ENCODE measurements at regions not wholly inside any gene's neighbourhood (a gene's known extent, or its start where the extent isn't known, plus 50 kb on each side); places are given as distances from the start of the nearest gene placed in this dataset.

DNA sequence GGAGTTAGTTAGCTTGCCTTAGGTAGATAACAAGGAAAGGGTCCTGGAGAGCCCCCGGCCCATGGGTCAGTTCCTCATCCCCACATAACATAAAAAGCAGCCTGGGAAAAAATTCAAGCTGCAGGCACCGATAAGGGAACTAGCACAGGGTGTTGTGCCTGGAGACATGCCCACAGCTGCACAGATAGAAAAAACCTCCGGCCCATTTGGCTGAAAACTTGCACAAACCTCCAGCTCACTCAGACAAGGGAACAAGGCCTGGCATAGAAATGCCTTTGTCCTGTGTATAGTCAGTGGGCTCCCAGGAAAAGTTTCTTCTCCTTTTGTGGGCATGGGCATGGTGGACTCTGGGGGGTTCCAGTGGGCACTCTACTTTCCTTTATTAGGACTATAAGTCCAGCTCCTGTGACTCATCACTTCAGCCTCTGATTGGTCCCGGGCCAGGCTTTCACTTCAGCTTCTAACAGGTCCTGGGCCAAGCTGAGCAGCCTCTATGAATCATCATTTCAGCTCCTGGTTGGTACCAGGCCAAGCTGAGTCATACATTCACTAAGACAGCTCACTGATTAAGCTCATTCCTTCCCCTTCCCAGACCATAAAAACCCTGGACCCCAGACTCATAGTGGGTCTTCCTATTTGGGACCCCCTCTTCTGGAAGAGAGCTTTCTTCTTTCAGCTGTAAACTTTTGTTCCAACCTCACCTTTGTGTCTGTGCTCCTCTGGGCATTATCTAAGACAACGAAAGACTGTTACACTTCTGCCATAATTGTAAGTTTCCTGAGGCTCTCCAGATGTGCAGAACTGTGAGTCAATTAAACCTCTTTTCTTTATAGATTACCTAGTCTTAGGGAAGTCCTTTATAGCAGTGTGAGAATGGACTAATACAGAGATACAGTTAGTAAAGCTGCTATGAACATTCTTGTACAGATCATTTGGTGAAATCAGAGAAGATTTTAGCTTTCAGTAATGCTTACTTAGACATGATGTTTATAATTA is 348.0 kb upstream of the DPPA4 start:
- ATAC-seq (no peak), FAIRE-seq (no peak), DNase-seq (ENCODE audit: extremely low read depth in 1 of 4, low spot score in 3 of 4) (no peak)
- Histone ChIP-seq H4K20me1 (replicated peaks; ENCODE audit: control insufficient read depth, insufficient read depth, low read length) (no peaks in the 10 kb centered on the region), H3K27ac (ENCODE audit: extremely low read depth, low read depth, low read length) (no peak overlapping the region), H3K4me2 (ENCODE audit: insufficient read depth, low read length) (no peak overlapping the region), H3K4me3 (no peak overlapping the region), H2AFZ (ENCODE audit: low read depth, low read length) (no peak overlapping the region), H3K9me3 (replicated peaks; ENCODE audit: control insufficient read depth, insufficient read depth, low read depth, low read length) (no peaks in the 10 kb centered on the region), H3K79me2 (ENCODE audit: control insufficient read depth, insufficient read depth, low read length) (no peaks in the 10 kb centered on the region), H3K9me1 (ENCODE audit: control insufficient read depth, insufficient read depth, low read length) (no peaks in the 10 kb centered on the region), H3K9ac (ENCODE audit: insufficient read depth in 1 of 2, low read depth in 2 of 2, low read length in 2 of 2) (no peak overlapping the region), H3K27me3 (ENCODE audit: control insufficient read depth in 2 of 2, insufficient read depth in 2 of 2, low read length in 2 of 2) (no peaks in the 10 kb centered on the region), H3K4me1 (replicated peaks in 1 of 2; ENCODE audit: control insufficient read depth in 2 of 2, insufficient read depth in 2 of 2, low read length in 2 of 2) (no peaks in the 10 kb centered on the region), H3K36me3 (ENCODE audit: control insufficient read depth, insufficient read depth, low read length) (no peaks in the 10 kb centered on the region)
- ChIA-PET CTCF (ENCODE audit: low intra/inter-chr PET ratio) (no interaction called here), POLR2A (no interaction called here)
- in situ Hi-C loops (cut with MboI): no loop called here
- BruUV-seq (replicated peaks): no TSS peak
- 0% methylated on average over 5 of the region's 5 CpGs for WGBS (ENCODE audit: insufficient coverage, low coverage, missing lambda C conversion rate)
- intact Hi-C loops (cut with micrococcal nuclease): no loop called here
- TF ChIP-seq SIRT6 (IDR thresholded peaks at IDR 0.05; ENCODE audit: low read depth, low read length) (no peak), TEAD2 (tag; IDR thresholded peaks at IDR 0.05) (no peak), XRCC4 (IDR thresholded peaks at IDR 0.05; ENCODE audit: extremely low read depth, insufficient read depth, insufficient read length) (no peak), EHMT2 (IDR thresholded peaks at IDR 0.05) (no peak), ILK (tag; IDR thresholded peaks at IDR 0.05; ENCODE audit: borderline replicate concordance, low read depth) (no peak), SP2 (IDR thresholded peaks at IDR 0.05; ENCODE audit: extremely low read depth, low read depth, low read length, poor library complexity, severe bottlenecking) (no peak), ZNF77 (CRISPR knock-in tag; IDR thresholded peaks at IDR 0.05) (no peak)
- TF ChIP-seq, protein P1, sequence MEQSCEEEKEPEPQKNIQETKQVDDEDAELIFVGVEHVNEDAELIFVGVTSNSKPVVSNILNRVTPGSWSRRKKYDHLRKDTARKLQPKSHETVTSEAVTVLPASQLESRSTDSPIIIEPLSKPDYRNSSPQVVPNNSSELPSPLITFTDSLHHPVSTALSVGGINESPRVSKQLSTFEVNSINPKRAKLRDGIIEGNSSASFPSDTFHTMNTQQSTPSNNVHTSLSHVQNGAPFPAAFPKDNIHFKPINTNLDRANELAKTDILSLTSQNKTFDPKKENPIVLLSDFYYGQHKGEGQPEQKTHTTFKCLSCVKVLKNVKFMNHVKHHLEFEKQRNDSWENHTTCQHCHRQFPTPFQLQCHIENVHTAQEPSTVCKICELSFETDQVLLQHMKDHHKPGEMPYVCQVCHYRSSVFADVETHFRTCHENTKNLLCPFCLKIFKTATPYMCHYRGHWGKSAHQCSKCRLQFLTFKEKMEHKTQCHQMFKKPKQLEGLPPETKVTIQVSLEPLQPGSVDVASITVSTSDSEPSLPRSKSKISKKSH (CRISPR knock-in tag; IDR thresholded peaks at IDR 0.05): no peak
- TF ChIP-seq, protein P2, sequence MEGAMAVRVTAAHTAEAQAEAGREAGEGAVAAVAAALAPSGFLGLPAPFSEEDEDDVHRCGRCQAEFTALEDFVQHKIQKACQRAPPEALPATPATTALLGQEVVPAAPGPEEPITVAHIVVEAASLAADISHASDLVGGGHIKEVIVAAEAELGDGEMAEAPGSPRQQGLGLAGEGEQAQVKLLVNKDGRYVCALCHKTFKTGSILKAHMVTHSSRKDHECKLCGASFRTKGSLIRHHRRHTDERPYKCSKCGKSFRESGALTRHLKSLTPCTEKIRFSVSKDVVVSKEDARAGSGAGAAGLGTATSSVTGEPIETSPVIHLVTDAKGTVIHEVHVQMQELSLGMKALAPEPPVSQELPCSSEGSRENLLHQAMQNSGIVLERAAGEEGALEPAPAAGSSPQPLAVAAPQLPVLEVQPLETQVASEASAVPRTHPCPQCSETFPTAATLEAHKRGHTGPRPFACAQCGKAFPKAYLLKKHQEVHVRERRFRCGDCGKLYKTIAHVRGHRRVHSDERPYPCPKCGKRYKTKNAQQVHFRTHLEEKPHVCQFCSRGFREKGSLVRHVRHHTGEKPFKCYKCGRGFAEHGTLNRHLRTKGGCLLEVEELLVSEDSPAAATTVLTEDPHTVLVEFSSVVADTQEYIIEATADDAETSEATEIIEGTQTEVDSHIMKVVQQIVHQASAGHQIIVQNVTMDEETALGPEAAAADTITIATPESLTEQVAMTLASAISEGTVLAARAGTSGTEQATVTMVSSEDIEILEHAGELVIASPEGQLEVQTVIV (CRISPR knock-in tag; IDR thresholded peaks at IDR 0.05; ENCODE audit: borderline replicate concordance): no peak
- TF ChIP-seq, protein P3, sequence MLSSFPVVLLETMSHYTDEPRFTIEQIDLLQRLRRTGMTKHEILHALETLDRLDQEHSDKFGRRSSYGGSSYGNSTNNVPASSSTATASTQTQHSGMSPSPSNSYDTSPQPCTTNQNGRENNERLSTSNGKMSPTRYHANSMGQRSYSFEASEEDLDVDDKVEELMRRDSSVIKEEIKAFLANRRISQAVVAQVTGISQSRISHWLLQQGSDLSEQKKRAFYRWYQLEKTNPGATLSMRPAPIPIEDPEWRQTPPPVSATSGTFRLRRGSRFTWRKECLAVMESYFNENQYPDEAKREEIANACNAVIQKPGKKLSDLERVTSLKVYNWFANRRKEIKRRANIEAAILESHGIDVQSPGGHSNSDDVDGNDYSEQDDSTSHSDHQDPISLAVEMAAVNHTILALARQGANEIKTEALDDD (IDR thresholded peaks at IDR 0.05): no peak
- TF ChIP-seq, protein P4, sequence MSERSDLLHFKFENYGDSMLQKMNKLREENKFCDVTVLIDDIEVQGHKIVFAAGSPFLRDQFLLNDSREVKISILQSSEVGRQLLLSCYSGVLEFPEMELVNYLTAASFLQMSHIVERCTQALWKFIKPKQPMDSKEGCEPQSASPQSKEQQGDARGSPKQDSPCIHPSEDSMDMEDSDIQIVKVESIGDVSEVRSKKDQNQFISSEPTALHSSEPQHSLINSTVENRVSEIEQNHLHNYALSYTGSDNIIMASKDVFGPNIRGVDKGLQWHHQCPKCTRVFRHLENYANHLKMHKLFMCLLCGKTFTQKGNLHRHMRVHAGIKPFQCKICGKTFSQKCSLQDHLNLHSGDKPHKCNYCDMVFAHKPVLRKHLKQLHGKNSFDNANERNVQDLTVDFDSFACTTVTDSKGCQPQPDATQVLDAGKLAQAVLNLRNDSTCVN (CRISPR knock-in tag; IDR thresholded peaks at IDR 0.05): no peak
- TF ChIP-seq, protein P5, sequence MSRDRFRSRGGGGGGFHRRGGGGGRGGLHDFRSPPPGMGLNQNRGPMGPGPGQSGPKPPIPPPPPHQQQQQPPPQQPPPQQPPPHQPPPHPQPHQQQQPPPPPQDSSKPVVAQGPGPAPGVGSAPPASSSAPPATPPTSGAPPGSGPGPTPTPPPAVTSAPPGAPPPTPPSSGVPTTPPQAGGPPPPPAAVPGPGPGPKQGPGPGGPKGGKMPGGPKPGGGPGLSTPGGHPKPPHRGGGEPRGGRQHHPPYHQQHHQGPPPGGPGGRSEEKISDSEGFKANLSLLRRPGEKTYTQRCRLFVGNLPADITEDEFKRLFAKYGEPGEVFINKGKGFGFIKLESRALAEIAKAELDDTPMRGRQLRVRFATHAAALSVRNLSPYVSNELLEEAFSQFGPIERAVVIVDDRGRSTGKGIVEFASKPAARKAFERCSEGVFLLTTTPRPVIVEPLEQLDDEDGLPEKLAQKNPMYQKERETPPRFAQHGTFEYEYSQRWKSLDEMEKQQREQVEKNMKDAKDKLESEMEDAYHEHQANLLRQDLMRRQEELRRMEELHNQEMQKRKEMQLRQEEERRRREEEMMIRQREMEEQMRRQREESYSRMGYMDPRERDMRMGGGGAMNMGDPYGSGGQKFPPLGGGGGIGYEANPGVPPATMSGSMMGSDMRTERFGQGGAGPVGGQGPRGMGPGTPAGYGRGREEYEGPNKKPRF (IDR thresholded peaks at IDR 0.05; ENCODE audit: low read depth, low read length): no peak

All from K562 (cell line).